A549 (cell line): ENCODE measurements at regions not wholly inside any gene's neighbourhood (a gene's known extent, or its start where the extent isn't known, plus 50 kb on each side); places are given as distances from the start of the nearest gene placed in this dataset.

Experiments
- ATAC-seq, 2 experiments: fragments of 200-7000 bp in 1 of 2; fragments of >200 bp in 1 of 2; cut with Nextera tagmentation in 1 of 2; cut with Tn5 transposase in 1 of 2; 3 replicates each; pipeline versions ENCODE4 v1.8.0 to v1.9.1; 2018 to 2020; ENCODE audit warnings: mild to moderate bottlenecking in 1 of 2, moderate library complexity in 1 of 2
- CTCF ChIA-PET: fragments of 300-600 bp; sonication (Branson Sonifier 250); formaldehyde crosslinking; extraction: SDS; loops from one replicate; lab custom pipeline; 2021; ENCODE audit warnings: antibody characterized with exemption, inconsistent platforms; lab: Yijun Ruan, JAX
- POLR2A ChIA-PET: fragments of 350-600 bp; formaldehyde crosslinking; extraction: SDS; loops from one replicate; lab custom pipeline; 2021; ENCODE audit warnings: antibody characterized with exemption, inconsistent platforms; lab: Yijun Ruan, JAX
- DNase-seq, 2 experiments: peaks; one replicate each; pipeline versions ENCODE4 v3.0.0 to v3.0.0-alpha.2; 2011 to 2016; ENCODE audit warnings: low read depth in 1 of 2, low spot score in 1 of 2
- FAIRE-seq: peaks from 2 replicates; lab custom pipeline; 2011; peaks lifted over from hg19 to GRCh38; lab: Jason Lieb, UNC
- H3K27ac ChIP-seq, 2 experiments: fragments of >200 bp; sonication (Bioruptor Twin); formaldehyde crosslinking; 3 replicates each; pipeline ENCODE4 v1.5.1; 2016 to 2017
- H3K4me1 ChIP-seq: fragments of >200 bp; sonication (Bioruptor Twin); formaldehyde crosslinking; 3 replicates; pipeline ENCODE4 v1.6.1; 2016
- H3K4me2 ChIP-seq: fragments of >200 bp; sonication (Bioruptor Twin); formaldehyde crosslinking; 3 replicates; pipeline ENCODE4 v1.6.1; 2016
- H3K4me3 ChIP-seq: fragments of >200 bp; sonication (Bioruptor Twin); formaldehyde crosslinking; 3 replicates; pipeline ENCODE4 v1.5.1; 2016
- H3K9me3 ChIP-seq: fragments of >200 bp; sonication (Bioruptor Twin); formaldehyde crosslinking; 3 replicates; pipeline ENCODE4 v1.6.1; 2016
- BCL3 ChIP-seq: fragments of >200 bp; sonication (Bioruptor Twin); formaldehyde crosslinking; IDR thresholded peaks from 3 replicates; pipeline ENCODE4 v1.6.1; 2016
- CEBPB ChIP-seq, 2 experiments: fragments of >200 bp in 1 of 2; sonication (Bioruptor Twin) in 1 of 2; formaldehyde crosslinking in 1 of 2; IDR thresholded peaks; 2 replicates each; pipeline ENCODE4 v1.6.1; 2012 to 2016
- CHD4 ChIP-seq: fragments of 200-600 bp; sonication (generic); IDR thresholded peaks from 2 replicates; pipeline ENCODE4 v1.6.1; 2016; ENCODE audit warnings: antibody characterized with exemption, mild to moderate bottlenecking, borderline replicate concordance
- EHF ChIP-seq: fragments of 250-450 bp; sonication (Bioruptor Pico); IDR thresholded peaks from 2 replicates; pipeline ENCODE4 v1.5.0; 2020; ENCODE audit warnings: mild to moderate bottlenecking
- HEYL ChIP-seq: fragments of 250-450 bp; sonication (Bioruptor Pico); IDR thresholded peaks from 2 replicates; pipeline ENCODE4 v1.8.0; 2021; ENCODE audit warnings: mild to moderate bottlenecking, moderate library complexity
- HOXB13 ChIP-seq: fragments of 250-450 bp; sonication (Bioruptor Pico); IDR thresholded peaks from 2 replicates; pipeline ENCODE4 v1.5.0; 2020; ENCODE audit warnings: low read depth, mild to moderate bottlenecking, moderate library complexity
- JUN ChIP-seq, 2 experiments: fragments of >200 bp; sonication (Bioruptor Twin); formaldehyde crosslinking; IDR thresholded peaks; 2 replicates in 1 of 2; 3 replicates in 1 of 2; pipeline ENCODE4 v1.6.1; 2016 to 2017
- JUNB ChIP-seq: fragments of >200 bp; sonication (Bioruptor Twin); formaldehyde crosslinking; IDR thresholded peaks from 2 replicates; pipeline ENCODE4 v1.6.1; 2016
- KDM5A ChIP-seq: fragments of 200-600 bp; sonication (generic); IDR thresholded peaks from 2 replicates; pipeline ENCODE4 v1.6.1; 2016; ENCODE audit warnings: antibody characterized with exemption, mild to moderate bottlenecking
- MAFK ChIP-seq: fragments of 450-650 bp; IDR thresholded peaks from 2 replicates; pipeline ENCODE4 v1.6.1; 2014; ENCODE audit not compliant: partially characterized antibody
- PHF8 ChIP-seq: fragments of 200-600 bp; sonication (generic); IDR thresholded peaks from 2 replicates; pipeline ENCODE4 v1.6.1; 2016; ENCODE audit warnings: low read depth, mild to moderate bottlenecking, antibody characterized with exemption, moderate library complexity, borderline replicate concordance
- RARB ChIP-seq: fragments of 250-450 bp; sonication (Bioruptor Pico); IDR thresholded peaks from 2 replicates; pipeline ENCODE4 v1.8.0; 2021; ENCODE audit warnings: mild to moderate bottlenecking, moderate library complexity
- REST ChIP-seq: fragments of 200-600 bp; sonication (generic); IDR thresholded peaks from 2 replicates; pipeline ENCODE4 v1.6.1; 2016; ENCODE audit warnings: antibody characterized with exemption, mild to moderate bottlenecking, moderate library complexity
- SMC3 ChIP-seq: fragments of >200 bp; sonication (Bioruptor Twin); formaldehyde crosslinking; IDR thresholded peaks from 3 replicates; pipeline ENCODE4 v1.6.1; 2018; ENCODE audit warnings: inconsistent platforms
- TP53 ChIP-seq: fragments of 250-450 bp; sonication (Bioruptor Pico); IDR thresholded peaks from 2 replicates; pipeline ENCODE4 v1.5.0; 2021; ENCODE audit warnings: mild to moderate bottlenecking, moderate library complexity
- ZC3H11A ChIP-seq: fragments of 450-650 bp; IDR thresholded peaks from 2 replicates; pipeline ENCODE4 v1.6.1; 2014; ENCODE audit warnings: antibody characterized with exemption, mild to moderate bottlenecking
- ZNF302 ChIP-seq: fragments of 250-450 bp; sonication (Bioruptor Pico); IDR thresholded peaks from 2 replicates; pipeline ENCODE4 v1.9.0; 2021; ENCODE audit warnings: inconsistent platforms, mild to moderate bottlenecking, moderate library complexity
- ZSCAN20 ChIP-seq: fragments of 250-450 bp; sonication (Bioruptor Pico); IDR thresholded peaks from 2 replicates; pipeline ENCODE4 v1.8.0; 2022; ENCODE audit warnings: mild to moderate bottlenecking, moderate library complexity
- WGBS: methylation state at CpG from one replicate; pipeline ENCODE4 v1.1.6; 2017; ENCODE audit errors: missing lambda C conversion rate; 5-methylcytosine and 5-hydroxymethylcytosine counted together
- TF ChIP-seq, protein P1 (sequence below): IDR thresholded peaks from 2 replicates; pipeline ENCODE4 v1.6.1; 2012
- TF ChIP-seq, protein P2 (sequence below): fragments of >200 bp; sonication (Bioruptor Twin); formaldehyde crosslinking; IDR thresholded peaks from 2 replicates; pipeline ENCODE4 v1.6.1; 2016

DNA sequence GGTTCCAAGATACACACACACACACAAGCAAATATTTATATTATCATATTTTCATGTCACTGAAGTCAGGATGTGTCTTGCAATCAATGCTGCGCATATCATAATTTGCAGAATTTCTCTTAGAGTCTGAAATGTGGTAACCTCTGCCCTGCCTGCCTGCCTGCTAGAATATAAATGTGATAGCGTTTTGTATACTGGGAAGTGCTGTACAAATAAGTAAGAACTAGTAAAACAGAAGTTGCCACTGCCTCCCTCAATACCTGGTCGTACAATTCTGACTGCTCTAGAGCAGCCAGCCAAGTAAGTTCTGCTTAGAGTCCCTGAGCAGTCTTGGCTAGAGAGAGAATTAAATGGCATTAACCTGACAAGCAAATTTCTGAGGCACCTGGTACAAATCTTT is 83.9 kb upstream of the NTF3 start:
- Histone ChIP-seq H3K4me1 (no peaks in the 10 kb centered on the region), H3K27ac (no peak overlapping the region)
- no peak for FAIRE-seq
- no peak for DNase-seq
- WGBS, result 11% methylated on average over 3 of the region's 3 CpGs
- TF ChIP-seq CEBPB (IDR thresholded peaks at IDR 0.05) (no peak), ZNF302 (CRISPR knock-in tag) (no peak), BCL3 (no peak), EHF (CRISPR knock-in tag) (no peak), MAFK (no peak), SMC3 (no peak), JUNB (no peak), ZC3H11A (no peak), RARB (CRISPR knock-in tag) (no peak), HEYL (CRISPR knock-in tag) (no peak), KDM5A (no peak), JUN (IDR thresholded peaks at IDR 0.05) (no peak)
- TF ChIP-seq, all 56 proteins: peak for 0
- CTCF ChIA-PET, result interaction anchor here (0.6 kb wide), 1 partner anchor 132 kb away, joined by 3 read pairs; no protein-coding TSS in a partner anchor
- POLR2A ChIA-PET, result no interaction called here
- Histone ChIP-seq H3K9me3 (no peaks in the 10 kb centered on the region), H3K4me3 (no peak overlapping the region), H3K4me2 (no peak overlapping the region)
- no peak for ATAC-seq

DNA sequence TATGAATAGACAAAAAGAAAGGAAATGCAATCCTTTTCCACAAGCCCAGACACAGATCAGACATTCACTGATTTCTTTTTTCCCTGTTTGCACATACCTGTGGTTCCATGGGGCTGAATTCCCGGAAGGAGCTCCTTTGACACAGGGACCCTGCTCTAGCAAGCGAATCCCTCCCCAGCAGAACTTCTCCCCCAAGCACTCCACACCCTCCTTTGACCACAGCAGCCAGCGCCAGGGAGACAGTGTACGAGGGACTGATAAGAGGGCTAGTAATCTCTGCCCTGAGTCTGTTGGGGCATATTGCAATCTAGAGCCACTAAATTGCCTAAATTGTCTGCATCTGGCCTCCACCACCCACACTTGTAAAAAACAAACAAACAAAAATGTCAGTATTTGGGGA is 83.4 kb upstream of the NTF3 start:
- no peak for TF ChIP-seq TP53 (CRISPR knock-in tag)
- no peak for TF ChIP-seq CHD4
- TF ChIP-seq, protein P1, sequence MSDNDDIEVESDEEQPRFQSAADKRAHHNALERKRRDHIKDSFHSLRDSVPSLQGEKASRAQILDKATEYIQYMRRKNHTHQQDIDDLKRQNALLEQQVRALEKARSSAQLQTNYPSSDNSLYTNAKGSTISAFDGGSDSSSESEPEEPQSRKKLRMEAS, result no peak
- no peak for TF ChIP-seq CEBPB (IDR thresholded peaks at IDR 0.05)
- TF ChIP-seq REST, result no peak
- no peak for TF ChIP-seq ZSCAN20
- TF ChIP-seq HOXB13 (CRISPR knock-in tag), result no peak
- TF ChIP-seq, protein P2, sequence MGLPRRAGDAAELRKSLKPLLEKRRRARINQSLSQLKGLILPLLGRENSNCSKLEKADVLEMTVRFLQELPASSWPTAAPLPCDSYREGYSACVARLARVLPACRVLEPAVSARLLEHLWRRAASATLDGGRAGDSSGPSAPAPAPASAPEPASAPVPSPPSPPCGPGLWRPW, result no peak
- no peak for TF ChIP-seq PHF8
- CTCF ChIA-PET, result interaction anchor here (0.6 kb wide), 1 partner anchor 132 kb away, joined by 3 read pairs; no protein-coding TSS in a partner anchor
- no peak overlapping the region for H3K4me3 ChIP-seq
- POLR2A ChIA-PET, result no interaction called here
- ATAC-seq (no peak), DNase-seq (no peak), FAIRE-seq (no peak)
- H3K27ac ChIP-seq, result no peak overlapping the region
- H3K9me3 ChIP-seq, result no peaks in the 10 kb centered on the region
- H3K4me2 ChIP-seq, result no peak overlapping the region
- 2% methylated on average over 4 of the region's 4 CpGs for WGBS
- H3K4me1 ChIP-seq, result no peaks in the 10 kb centered on the region
